ENCODE measurements at regions not wholly inside any gene's neighbourhood (a gene's known extent, or its start where the extent isn't known, plus 50 kb on each side); places are given as distances from the start of the nearest gene placed in this dataset.

DNA sequence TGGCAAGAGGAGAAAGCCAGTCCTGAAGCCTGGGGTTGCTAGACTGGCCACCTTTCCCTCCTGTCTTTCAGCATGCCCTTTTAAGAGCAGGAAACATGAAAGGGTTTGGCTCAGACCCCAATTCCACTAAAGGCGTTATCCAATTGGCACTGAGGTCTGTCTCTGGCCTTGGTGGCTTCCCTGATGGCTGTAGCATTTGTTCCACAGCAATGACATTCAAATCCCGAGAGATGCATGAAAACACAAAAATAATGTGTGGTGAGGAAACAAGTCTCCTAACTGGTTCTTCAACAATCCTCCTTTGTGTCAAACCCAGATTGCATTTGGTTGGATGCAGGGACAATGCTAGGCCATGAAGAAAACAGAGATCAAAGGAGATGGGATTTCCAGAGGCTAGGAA, 56.5 kb upstream of the ADTRP start:
- no peak for TF ChIP-seq CTCF (IDR thresholded peaks at IDR 0.05; ENCODE audit: extremely low read depth, low read depth, low read length)
- Histone ChIP-seq H3K79me2 (ENCODE audit: insufficient read depth, low read length) (no peaks in the 10 kb centered on the region), H3K4me1 (ENCODE audit: insufficient read depth, low read length) (no peaks in the 10 kb centered on the region), H3K9me3 (ENCODE audit: low read depth, low read length) (no peaks in the 10 kb centered on the region), H3K36me3 (ENCODE audit: insufficient read depth, low read length) (no peaks in the 10 kb centered on the region), H3K4me3 (ENCODE audit: insufficient read depth, low read length) (no peak overlapping the region), H3K27ac (ENCODE audit: low read depth, low read length) (no peak overlapping the region), H3K27me3 (ENCODE audit: insufficient read depth, low read length) (peaks cover 2% of the 10 kb centered on the region), H4K20me1 (ENCODE audit: insufficient read depth, low read length) (no peaks in the 10 kb centered on the region), H2AFZ (ENCODE audit: low read length) (no peak overlapping the region), H3K4me2 (ENCODE audit: insufficient read depth, low read length) (no peak overlapping the region)
- no peak for DNase-seq (ENCODE audit: insufficient read length, low spot score, missing footprints)

DNA sequence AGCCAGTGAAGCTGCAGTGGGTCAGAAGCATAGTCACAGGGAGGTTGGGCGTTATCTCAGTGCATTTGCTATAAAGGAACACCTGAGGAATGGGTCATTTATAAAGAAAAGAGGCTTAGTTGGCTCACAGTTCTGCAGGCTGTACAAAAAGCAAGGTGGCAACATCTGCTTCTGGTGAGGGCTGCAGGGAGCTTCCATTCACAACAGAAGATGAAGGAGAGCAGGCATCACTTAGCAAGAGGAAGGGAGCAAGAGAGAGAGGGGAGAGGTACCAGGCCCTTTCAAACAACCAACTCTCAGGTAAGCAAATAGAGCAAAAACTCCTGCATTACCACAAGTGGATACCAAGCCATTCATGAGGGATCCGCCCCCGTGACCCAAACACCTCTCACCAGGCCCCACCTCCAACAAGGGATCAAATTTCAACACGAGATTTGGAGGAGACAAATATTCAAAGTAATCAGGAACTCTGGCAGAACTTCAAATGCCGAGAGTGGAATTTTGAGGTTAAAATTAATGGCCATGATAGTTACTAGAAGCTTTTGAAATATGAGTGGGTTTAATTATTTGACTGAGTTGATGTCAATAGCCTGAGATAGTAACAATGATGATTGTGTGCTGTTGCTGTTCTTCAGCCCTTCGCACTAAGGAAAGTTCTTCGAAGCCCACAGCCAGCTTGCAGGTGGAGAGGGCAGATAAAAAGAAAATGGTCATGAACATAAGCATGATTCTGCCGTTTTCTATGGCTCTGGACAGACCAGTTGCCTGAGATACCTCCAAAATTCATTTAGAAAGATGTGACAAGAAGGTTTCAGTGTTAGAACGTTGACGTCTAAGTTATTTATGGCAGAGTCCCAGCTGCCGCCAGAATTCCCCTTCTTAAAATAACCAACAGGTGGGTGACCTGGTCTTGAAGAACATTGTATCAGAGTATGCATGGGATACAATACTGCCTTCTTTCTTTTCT, 55.3 kb upstream of the ADTRP start:
- no peak overlapping the region for H3K4me3 ChIP-seq (ENCODE audit: insufficient read depth, low read length)
- H3K4me1 ChIP-seq (ENCODE audit: insufficient read depth, low read length) = no peaks in the 10 kb centered on the region
- H3K36me3 ChIP-seq (ENCODE audit: insufficient read depth, low read length) = no peaks in the 10 kb centered on the region
- no peak for TF ChIP-seq CTCF (IDR thresholded peaks at IDR 0.05; ENCODE audit: extremely low read depth, low read depth, low read length)
- DNase-seq (ENCODE audit: insufficient read length, low spot score, missing footprints) = no peak
- no peak overlapping the region for H3K4me2 ChIP-seq (ENCODE audit: insufficient read depth, low read length)
- peaks cover 4% of the 10 kb centered on the region for H3K27me3 ChIP-seq (ENCODE audit: insufficient read depth, low read length)
- H4K20me1 ChIP-seq (ENCODE audit: insufficient read depth, low read length) = no peaks in the 10 kb centered on the region
- H2AFZ ChIP-seq (ENCODE audit: low read length) = no peak overlapping the region
- H3K79me2 ChIP-seq (ENCODE audit: insufficient read depth, low read length) = no peaks in the 10 kb centered on the region
- no peak overlapping the region for H3K27ac ChIP-seq (ENCODE audit: low read depth, low read length)
- no peaks in the 10 kb centered on the region for H3K9me3 ChIP-seq (ENCODE audit: low read depth, low read length)

DNA sequence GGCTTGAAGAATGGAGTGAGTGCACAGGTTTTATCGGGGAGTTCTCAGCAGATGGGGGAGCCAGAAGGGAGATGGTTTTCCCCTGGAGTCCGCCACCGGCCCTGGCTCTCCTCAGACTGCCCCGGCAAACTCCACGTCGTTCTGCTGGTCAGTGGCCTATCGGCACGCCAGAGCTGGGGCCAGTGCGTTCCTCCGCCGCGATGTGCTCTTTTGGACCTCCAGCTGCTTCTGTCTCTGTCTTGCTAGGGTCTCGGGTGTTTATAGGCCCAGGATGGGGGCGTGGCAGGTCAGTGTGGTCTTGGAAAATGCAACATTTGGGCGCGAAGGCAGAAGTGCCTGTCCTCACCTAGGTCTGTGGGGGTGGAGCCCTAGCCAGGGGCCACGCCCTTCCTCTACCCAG, 53.0 kb upstream of the ADTRP start:
- no peak for DNase-seq (ENCODE audit: insufficient read length, low spot score, missing footprints)
- H3K27ac ChIP-seq (ENCODE audit: low read depth, low read length) = no peak overlapping the region
- H3K4me2 ChIP-seq (ENCODE audit: insufficient read depth, low read length) = no peak overlapping the region
- H3K79me2 ChIP-seq (ENCODE audit: insufficient read depth, low read length) = no peaks in the 10 kb centered on the region
- no peaks in the 10 kb centered on the region for H3K9me3 ChIP-seq (ENCODE audit: low read depth, low read length)
- TF ChIP-seq CTCF (IDR thresholded peaks at IDR 0.05; ENCODE audit: extremely low read depth, low read depth, low read length) = no peak
- peaks cover 4% of the 10 kb centered on the region for H3K27me3 ChIP-seq (ENCODE audit: insufficient read depth, low read length)
- H3K4me1 ChIP-seq (ENCODE audit: insufficient read depth, low read length) = no peaks in the 10 kb centered on the region
- H2AFZ ChIP-seq (ENCODE audit: low read length) = no peak overlapping the region
- no peak overlapping the region for H3K4me3 ChIP-seq (ENCODE audit: insufficient read depth, low read length)
- no peaks in the 10 kb centered on the region for H3K36me3 ChIP-seq (ENCODE audit: insufficient read depth, low read length)
- H4K20me1 ChIP-seq (ENCODE audit: insufficient read depth, low read length) = no peaks in the 10 kb centered on the region

GRCh38 chr6:11830520-11830919, 51.9 kb upstream of the ADTRP start:
- no peaks in the 10 kb centered on the region for H3K9me3 ChIP-seq (ENCODE audit: low read depth, low read length)
- H3K79me2 ChIP-seq (ENCODE audit: insufficient read depth, low read length) = no peaks in the 10 kb centered on the region
- no peak overlapping the region for H3K27ac ChIP-seq (ENCODE audit: low read depth, low read length)
- no peaks in the 10 kb centered on the region for H3K36me3 ChIP-seq (ENCODE audit: insufficient read depth, low read length)
- no peak for DNase-seq (ENCODE audit: insufficient read length, low spot score, missing footprints)
- no peak overlapping the region for H2AFZ ChIP-seq (ENCODE audit: low read length)
- H3K27me3 ChIP-seq (ENCODE audit: insufficient read depth, low read length) = peaks cover 4% of the 10 kb centered on the region
- H3K4me1 ChIP-seq (ENCODE audit: insufficient read depth, low read length) = no peaks in the 10 kb centered on the region
- no peak overlapping the region for H3K4me3 ChIP-seq (ENCODE audit: insufficient read depth, low read length)
- no peak overlapping the region for H3K4me2 ChIP-seq (ENCODE audit: insufficient read depth, low read length)
- TF ChIP-seq CTCF (IDR thresholded peaks at IDR 0.05; ENCODE audit: extremely low read depth, low read depth, low read length) = no peak
- no peaks in the 10 kb centered on the region for H4K20me1 ChIP-seq (ENCODE audit: insufficient read depth, low read length)
